B cell (primary cell): ENCODE measurements at regions not wholly inside any gene's neighbourhood (a gene's known extent, or its start where the extent isn't known, plus 50 kb on each side); places are given as distances from the start of the nearest gene placed in this dataset.

Experiments
- ATAC-seq: fragments of 200-7000 bp; cut with Tn5 transposase; one replicate; pipeline ENCODE4 v1.10.0; 2021; ENCODE audit warnings: low read depth, mild to moderate bottlenecking, moderate number of reproducible peaks, moderate library complexity
- CTCF ChIA-PET: fragments of 350-600 bp; sonication (Branson Sonifier 250); formaldehyde crosslinking; loops from one replicate; lab custom pipeline; 2021; ENCODE audit warnings: antibody characterized with exemption, inconsistent platforms; lab: Charles Lee
- POLR2A ChIA-PET: fragments of 350-600 bp; sonication (Branson Sonifier 250); formaldehyde crosslinking; loops from one replicate; lab custom pipeline; 2021; ENCODE audit warnings: antibody characterized with exemption; lab: Charles Lee
- DNase-seq: peaks from one replicate; pipeline ENCODE4 v3.0.0; 2013
- H2AFZ ChIP-seq: 2 replicates; pipeline ENCODE4 v1.6.1; 2012; ENCODE audit warnings: mild to moderate bottlenecking, low read depth, low read length; ENCODE audit not compliant: insufficient read depth, poor library complexity, severe bottlenecking
- H3K27ac ChIP-seq, 2 donors: 1 replicate in 1 of 2; 2 replicates in 1 of 2; pipeline ENCODE4 v1.5.1; 2012 to 2013; ENCODE audit warnings: low read length in 2 of 2, mild to moderate bottlenecking in 2 of 2, moderate library complexity in 1 of 2
- H3K27me3 ChIP-seq, 4 experiments: fragments of 200-600 bp in 1 of 4; sonication (generic) in 1 of 4; replicated peaks in 1 of 4; 1 replicate in 2 of 4; 2 replicates in 2 of 4; pipeline versions ENCODE4 v1.6.1 to v1.7.0; 2013 to 2016; ENCODE audit warnings: low read length in 3 of 4, mild to moderate bottlenecking in 2 of 4, mixed read lengths in 1 of 4, moderate library complexity in 1 of 4; ENCODE audit not compliant: insufficient read depth in 4 of 4, control insufficient read depth in 3 of 4; ENCODE audit errors: control extremely low read depth in 1 of 4
- H3K36me3 ChIP-seq, 2 experiments: replicated peaks in 1 of 2; 1 replicate in 1 of 2; 2 replicates in 1 of 2; pipeline versions ENCODE4 v1.6.1 to v1.7.1; 2013; ENCODE audit warnings: low read length in 1 of 2; ENCODE audit not compliant: insufficient read depth in 2 of 2, control insufficient read depth in 1 of 2; ENCODE audit errors: control extremely low read depth in 1 of 2, extremely low read depth in 1 of 2
- H3K4me1 ChIP-seq, 2 donors: fragments of 200-600 bp in 1 of 2; sonication (generic) in 1 of 2; 1 replicate in 1 of 2; 2 replicates in 1 of 2; pipeline versions ENCODE4 v1.5.1 to v1.6.1; 2013 to 2017; ENCODE audit warnings: low read length in 2 of 2; ENCODE audit not compliant: control insufficient read depth in 2 of 2, insufficient read depth in 2 of 2
- H3K4me2 ChIP-seq: replicated peaks from 2 replicates; pipeline ENCODE3; 2012; ENCODE audit warnings: mild to moderate bottlenecking, low read depth, low read length; ENCODE audit not compliant: poor library complexity, severe bottlenecking
- H3K4me3 ChIP-seq, 5 experiments: fragments of 200-600 bp in 1 of 5; sonication (generic) in 1 of 5; 1 replicate in 3 of 5; 2 replicates in 2 of 5; pipeline versions ENCODE4 v1.5.1 to v1.7.0; 2011 to 2016; ENCODE audit warnings: low read length in 4 of 5, mild to moderate bottlenecking in 4 of 5, low read depth in 2 of 5, control low read depth in 1 of 5, moderate library complexity in 1 of 5; ENCODE audit not compliant: insufficient read depth in 1 of 5; ENCODE audit errors: control extremely low read depth in 1 of 5, extremely low read depth in 1 of 5
- H3K79me2 ChIP-seq: fragments of 200-600 bp; sonication (generic); one replicate; pipeline ENCODE4 v1.6.0; 2016; ENCODE audit warnings: low read length; ENCODE audit not compliant: control insufficient read depth, insufficient read depth
- H3K9ac ChIP-seq: fragments of 200-600 bp; sonication (generic); 2 replicates; pipeline ENCODE4 v1.6.1; 2017; ENCODE audit warnings: mild to moderate bottlenecking, low read length, moderate library complexity
- H3K9me3 ChIP-seq, 3 donors: one replicate each; pipeline versions ENCODE4 v1.6.1 to v1.7.1; 2013; ENCODE audit warnings: low read length in 2 of 3; ENCODE audit not compliant: control insufficient read depth in 2 of 3, insufficient read depth in 1 of 3; ENCODE audit errors: control extremely low read depth in 1 of 3
- H4K20me1 ChIP-seq: 2 replicates; pipeline ENCODE4 v1.6.0; 2012; ENCODE audit warnings: mild to moderate bottlenecking, low read length; ENCODE audit not compliant: insufficient read depth, control insufficient read depth, poor library complexity, severe bottlenecking
- H3K27ac Mint-ChIP-seq: one replicate; pipeline ENCODE4 v1.8.0; 2021; ENCODE audit warnings: mixed read lengths
- H3K27me3 Mint-ChIP-seq: one replicate; pipeline ENCODE4 v1.8.0; 2021; ENCODE audit warnings: mixed read lengths
- H3K4me1 Mint-ChIP-seq: one replicate; pipeline ENCODE4 v1.8.0; 2021; ENCODE audit warnings: mixed read lengths
- H3K4me3 Mint-ChIP-seq: one replicate; pipeline ENCODE4 v1.8.0; 2021; ENCODE audit warnings: mixed read lengths
- H3K9me3 Mint-ChIP-seq: one replicate; pipeline ENCODE4 v1.8.0; 2022; ENCODE audit warnings: mixed read lengths; ENCODE audit not compliant: insufficient read depth
- EZH2 ChIP-seq: IDR thresholded peaks from 2 replicates; pipeline ENCODE4 v1.6.1; 2012; ENCODE audit warnings: borderline replicate concordance, low read depth, mild to moderate bottlenecking, moderate library complexity, low read length; ENCODE audit not compliant: insufficient read depth, poor library complexity, severe bottlenecking
- WGBS: methylation state at CpG from one replicate; pipeline ENCODE4 v1.1.5; 2013; ENCODE audit warnings: missing lambda C conversion rate; ENCODE audit not compliant: insufficient coverage; 5-methylcytosine and 5-hydroxymethylcytosine counted together
- intact Hi-C: fragments of 100-400 bp; cut with micrococcal nuclease; formaldehyde crosslinking; loops from one replicate; pipeline ENCODE4 v1.10.0; 2022
- TF ChIP-seq, protein P1 (sequence below): fragments of 200-600 bp; IDR thresholded peaks from one replicate; pipeline ENCODE4 v1.8.0; 2022; ENCODE audit warnings: antibody characterized with exemption, mild to moderate bottlenecking

DNA sequence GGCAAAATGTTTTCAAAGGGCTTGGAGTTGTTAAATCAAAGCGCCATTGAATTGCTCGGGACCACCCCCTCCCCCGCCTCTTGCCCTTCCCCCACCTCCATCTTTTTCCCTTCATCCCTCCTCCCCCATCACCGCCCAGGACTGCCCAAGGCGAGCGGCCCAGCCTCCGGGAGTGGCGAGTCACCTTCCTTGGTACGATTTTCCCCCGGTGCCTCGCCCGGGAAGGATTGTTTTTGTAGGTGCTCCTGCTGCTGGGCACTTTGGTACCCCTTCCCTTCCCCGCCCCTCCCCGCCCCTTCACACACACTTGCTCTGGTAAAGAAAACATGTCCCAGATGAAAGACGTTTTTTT, 61.2 kb downstream of the TMEM174 start:
- CTCF ChIA-PET: no interaction called here
- Histone ChIP-seq H3K4me3 (peak overlapping the region in 1 of 5 experiments; percentile 51), H4K20me1 (no peaks in the 10 kb centered on the region), H3K27ac (no peak overlapping the region), H3K9ac (no peak overlapping the region), H3K4me2 (peak overlapping the region; percentile 73), H3K27me3 (peaks cover 0 to 69% (median 43%) of the 10 kb centered on the region in 4 experiments), H2AFZ (peak overlapping the region; percentile 60), H3K9me3 (peaks cover 0 to 14% (median 0%) of the 10 kb centered on the region in 3 donors), H3K36me3 (no peaks in the 10 kb centered on the region), H3K79me2 (no peaks in the 10 kb centered on the region), H3K4me1 (peaks cover 21 to 37% of the 10 kb centered on the region in 2 donors)
- POLR2A ChIA-PET: no interaction called here
- DNase-seq (no peak), ATAC-seq (no peak)
- Mint-ChIP-seq H3K27ac (no peak overlapping the region), H3K9me3 (no peaks in the 10 kb centered on the region), H3K4me3 (peak overlapping the region; percentile 69), H3K27me3 (peaks cover 62% of the 10 kb centered on the region), H3K4me1 (peaks cover 26% of the 10 kb centered on the region)
- no peak for TF ChIP-seq EZH2
- TF ChIP-seq, protein P1, sequence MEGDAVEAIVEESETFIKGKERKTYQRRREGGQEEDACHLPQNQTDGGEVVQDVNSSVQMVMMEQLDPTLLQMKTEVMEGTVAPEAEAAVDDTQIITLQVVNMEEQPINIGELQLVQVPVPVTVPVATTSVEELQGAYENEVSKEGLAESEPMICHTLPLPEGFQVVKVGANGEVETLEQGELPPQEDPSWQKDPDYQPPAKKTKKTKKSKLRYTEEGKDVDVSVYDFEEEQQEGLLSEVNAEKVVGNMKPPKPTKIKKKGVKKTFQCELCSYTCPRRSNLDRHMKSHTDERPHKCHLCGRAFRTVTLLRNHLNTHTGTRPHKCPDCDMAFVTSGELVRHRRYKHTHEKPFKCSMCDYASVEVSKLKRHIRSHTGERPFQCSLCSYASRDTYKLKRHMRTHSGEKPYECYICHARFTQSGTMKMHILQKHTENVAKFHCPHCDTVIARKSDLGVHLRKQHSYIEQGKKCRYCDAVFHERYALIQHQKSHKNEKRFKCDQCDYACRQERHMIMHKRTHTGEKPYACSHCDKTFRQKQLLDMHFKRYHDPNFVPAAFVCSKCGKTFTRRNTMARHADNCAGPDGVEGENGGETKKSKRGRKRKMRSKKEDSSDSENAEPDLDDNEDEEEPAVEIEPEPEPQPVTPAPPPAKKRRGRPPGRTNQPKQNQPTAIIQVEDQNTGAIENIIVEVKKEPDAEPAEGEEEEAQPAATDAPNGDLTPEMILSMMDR: no peak
- WGBS: 21% methylated on average over 9 of the region's 15 CpGs
- intact Hi-C loops: no loop called here

- peaks cover 0 to 65% (median 44%) of the 10 kb centered on the region in 4 experiments for H3K27me3 ChIP-seq
- 4% methylated on average over 64 of the region's 64 CpGs for WGBS
Observed at GRCh38 chr5:73233461-73234203, 60.6 kb downstream of the TMEM174 start.

More at GRCh38 chr5:73233461-73234203, 60.6 kb downstream of the TMEM174 start:
- Histone ChIP-seq H3K9ac (peak overlapping the region; percentile 48), H2AFZ (peak overlapping the region; percentile 60), H3K9me3 (peaks cover 0 to 14% (median 0%) of the 10 kb centered on the region in 3 donors), H3K4me3 (peak overlapping the region in 3 of 5 experiments; percentile 20 to 51 (median 29)), H3K79me2 (no peaks in the 10 kb centered on the region), H3K4me2 (peak overlapping the region; percentile 73), H3K4me1 (peaks cover 21 to 37% of the 10 kb centered on the region in 2 donors), H3K27ac (no peak overlapping the region), H4K20me1 (no peaks in the 10 kb centered on the region), H3K36me3 (no peaks in the 10 kb centered on the region)
- Mint-ChIP-seq H3K27me3 (peaks cover 65% of the 10 kb centered on the region), H3K27ac (no peak overlapping the region), H3K9me3 (no peaks in the 10 kb centered on the region), H3K4me1 (peaks cover 26% of the 10 kb centered on the region), H3K4me3 (peak overlapping the region; percentile 69)
- intact Hi-C loops: no loop called here
- TF ChIP-seq EZH2: peak; percentile 34
- TF ChIP-seq, protein P1: no peak
- ChIA-PET POLR2A (no interaction called here), CTCF (no interaction called here)
- ATAC-seq (no peak), DNase-seq (peak; percentile 18)
